Mesenchymal stem cell (in vitro differentiated cells and primary cell): ENCODE measurements at regions not wholly inside any gene's neighbourhood (a gene's known extent, or its start where the extent isn't known, plus 50 kb on each side); places are given as distances from the start of the nearest gene placed in this dataset.

Experiments used
- DNase-seq: peaks from one replicate; pipeline ENCODE4 v3.0.0-alpha.2; 2013
- H2AFZ ChIP-seq: one replicate; pipeline ENCODE4 v1.6.1; 2013; ENCODE audit warnings: low read depth, mild to moderate bottlenecking, control low read depth, inconsistent platforms, low read length, moderate library complexity
- H2AK5ac ChIP-seq: 2 replicates; pipeline ENCODE4 v1.6.1; 2013; ENCODE audit warnings: low read length, moderate library complexity, mild to moderate bottlenecking, inconsistent platforms; ENCODE audit not compliant: severe bottlenecking
- H2BK120ac ChIP-seq: one replicate; pipeline ENCODE4 v1.6.1; 2013; ENCODE audit warnings: low read depth, mild to moderate bottlenecking, inconsistent platforms, low read length, moderate library complexity
- H2BK12ac ChIP-seq, 2 experiments: one replicate each; pipeline ENCODE4 v1.6.1; 2013; ENCODE audit warnings: inconsistent platforms in 2 of 2, low read length in 2 of 2, mild to moderate bottlenecking in 2 of 2, moderate library complexity in 2 of 2, control low read depth in 1 of 2
- H2BK15ac ChIP-seq: one replicate; pipeline ENCODE4 v1.6.1; 2013; ENCODE audit warnings: mild to moderate bottlenecking, low read depth, inconsistent platforms; ENCODE audit not compliant: poor library complexity, severe bottlenecking
- H2BK5ac ChIP-seq: 2 replicates; pipeline ENCODE4 v1.6.1; 2013; ENCODE audit warnings: low read depth, mild to moderate bottlenecking, low read length, control low read depth, inconsistent platforms; ENCODE audit not compliant: poor library complexity, severe bottlenecking
- H3K14ac ChIP-seq, 2 experiments: one replicate each; pipeline ENCODE4 v1.6.1; 2013; ENCODE audit warnings: inconsistent platforms in 2 of 2, low read length in 2 of 2, control low read depth in 1 of 2, mild to moderate bottlenecking in 1 of 2, moderate library complexity in 1 of 2
- H3K18ac ChIP-seq, 2 experiments: one replicate each; pipeline ENCODE4 v1.6.1; 2013; ENCODE audit warnings: inconsistent platforms in 2 of 2, low read length in 2 of 2, control low read depth in 1 of 2, low read depth in 1 of 2, mild to moderate bottlenecking in 1 of 2
- H3K23ac ChIP-seq, 2 experiments: one replicate each; pipeline ENCODE4 v1.6.1; 2013; ENCODE audit warnings: inconsistent platforms in 2 of 2, low read length in 2 of 2, mild to moderate bottlenecking in 2 of 2, moderate library complexity in 2 of 2, control low read depth in 1 of 2
- H3K27ac ChIP-seq: 2 replicates; pipeline ENCODE4 v1.5.1; 2013; ENCODE audit warnings: mild to moderate bottlenecking, moderate library complexity, low read length, control low read depth, inconsistent platforms; ENCODE audit not compliant: poor library complexity, severe bottlenecking
- H3K27me3 ChIP-seq, 2 experiments: 2 replicates each; pipeline versions ENCODE4 v1.6.1 to v1.7.0; 2013; ENCODE audit warnings: low read length in 2 of 2, mild to moderate bottlenecking in 2 of 2, moderate library complexity in 2 of 2, control low read depth in 1 of 2, inconsistent platforms in 1 of 2; ENCODE audit not compliant: control insufficient read depth in 1 of 2, insufficient read depth in 1 of 2
- H3K36me3 ChIP-seq, 2 experiments: 2 replicates each; pipeline versions ENCODE4 v1.6.1 to v1.7.0; 2013; ENCODE audit warnings: low read length in 2 of 2, control low read depth in 1 of 2, inconsistent platforms in 1 of 2, low read depth in 1 of 2, mild to moderate bottlenecking in 1 of 2; ENCODE audit not compliant: insufficient read depth in 2 of 2, control insufficient read depth in 1 of 2
- H3K4ac ChIP-seq, 2 experiments: one replicate each; pipeline ENCODE4 v1.6.1; 2013; ENCODE audit warnings: inconsistent platforms in 2 of 2, low read length in 2 of 2, mild to moderate bottlenecking in 2 of 2, moderate library complexity in 2 of 2, control low read depth in 1 of 2, low read depth in 1 of 2
- H3K4me1 ChIP-seq: 2 replicates; pipeline ENCODE4 v1.6.1; 2013; ENCODE audit warnings: low read depth, low read length, control low read depth; ENCODE audit not compliant: control insufficient read depth, insufficient read depth
- H3K4me2 ChIP-seq: 2 replicates; pipeline ENCODE4 v1.6.1; 2013; ENCODE audit warnings: low read length, mild to moderate bottlenecking, inconsistent platforms; ENCODE audit not compliant: poor library complexity, severe bottlenecking
- H3K4me3 ChIP-seq, 2 experiments: 2 replicates each; pipeline versions ENCODE4 v1.5.1 to v1.7.0; 2013; ENCODE audit warnings: low read length in 2 of 2, mild to moderate bottlenecking in 2 of 2, control low read depth in 1 of 2, low read depth in 1 of 2; ENCODE audit not compliant: insufficient read depth in 1 of 2
- H3K79me1 ChIP-seq: replicated peaks from 2 replicates; pipeline ENCODE4 v1.6.1; 2013; ENCODE audit warnings: mild to moderate bottlenecking, control low read depth, low read length, inconsistent platforms; ENCODE audit not compliant: poor library complexity, severe bottlenecking
- H3K9ac ChIP-seq: 2 replicates; pipeline ENCODE4 v1.7.0; 2013; ENCODE audit warnings: mild to moderate bottlenecking, low read length, moderate library complexity
- H3K9me3 ChIP-seq: 2 replicates; pipeline ENCODE4 v1.7.0; 2013; ENCODE audit warnings: mild to moderate bottlenecking, low read length; ENCODE audit not compliant: control insufficient read depth
- H4K8ac ChIP-seq: one replicate; pipeline ENCODE4 v1.6.1; 2013; ENCODE audit warnings: inconsistent platforms, mild to moderate bottlenecking, low read length, moderate library complexity
- H4K91ac ChIP-seq: one replicate; pipeline ENCODE4 v1.6.1; 2013; ENCODE audit warnings: mild to moderate bottlenecking, low read length, inconsistent platforms
- WGBS: methylation state at CpG from one replicate; pipeline ENCODE4 v1.1.7; 2013; ENCODE audit warnings: mixed read lengths; 5-methylcytosine and 5-hydroxymethylcytosine counted together

- Histone ChIP-seq H3K9ac (no peak overlapping the region), H3K23ac (no peak overlapping the region), H4K8ac (no peak overlapping the region), H2BK5ac (no peak overlapping the region), H3K27ac (peak overlapping the region; percentile 17), H2BK12ac (peak overlapping the region in 1 of 2 experiments; percentile 2), H2AK5ac (no peak overlapping the region), H4K91ac (no peak overlapping the region), H3K9me3 (no peaks in the 10 kb centered on the region), H3K36me3 (no peaks in the 10 kb centered on the region), H3K4me1 (no peaks in the 10 kb centered on the region), H3K27me3 (no peaks in the 10 kb centered on the region), H3K14ac (no peak overlapping the region), H3K4me3 (no peak overlapping the region), H2AFZ (no peak overlapping the region), H3K79me1 (no peaks in the 10 kb centered on the region), H2BK15ac (no peak overlapping the region), H3K4ac (peak overlapping the region in 1 of 2 experiments; percentile 79), H3K4me2 (no peak overlapping the region), H2BK120ac (peak overlapping the region; percentile 84), H3K18ac (no peak overlapping the region)
- DNase-seq, result peak; percentile 86
- 30% methylated on average over 3 of the region's 3 CpGs for WGBS
These were observed 1045.9 kb downstream of the MCTP2 start for GRCh38 chr15:95277266-95277665.

GRCh38 chr15:95278532-95279245 lies 1047.3 kb downstream of the MCTP2 start:
- Histone ChIP-seq H3K79me1 (no peaks in the 10 kb centered on the region), H2AK5ac (no peak overlapping the region), H3K4me3 (no peak overlapping the region), H3K18ac (no peak overlapping the region), H3K36me3 (no peaks in the 10 kb centered on the region), H4K8ac (no peak overlapping the region), H4K91ac (no peak overlapping the region), H3K4me2 (no peak overlapping the region), H3K27ac (no peak overlapping the region), H3K23ac (no peak overlapping the region), H3K14ac (no peak overlapping the region), H2BK5ac (no peak overlapping the region), H2BK15ac (no peak overlapping the region), H2BK120ac (no peak overlapping the region), H3K9me3 (no peaks in the 10 kb centered on the region), H3K4ac (no peak overlapping the region), H3K4me1 (no peaks in the 10 kb centered on the region), H2BK12ac (no peak overlapping the region), H3K27me3 (no peaks in the 10 kb centered on the region), H3K9ac (no peak overlapping the region), H2AFZ (no peak overlapping the region)
- WGBS, result 81% methylated on average over 4 of the region's 6 CpGs
- DNase-seq, result no peak

GRCh38 chr15:95279277-95280019 lies 1048.1 kb downstream of the MCTP2 start:
- WGBS, result 95% methylated on average over 6 of the region's 8 CpGs
- no peaks in the 10 kb centered on the region for H3K36me3 ChIP-seq
- no peak overlapping the region for H3K4me2 ChIP-seq
- no peak overlapping the region for H3K27ac ChIP-seq
- no peak overlapping the region for H3K23ac ChIP-seq
- no peaks in the 10 kb centered on the region for H3K9me3 ChIP-seq
- no peak overlapping the region for H3K4me3 ChIP-seq
- H3K18ac ChIP-seq, result no peak overlapping the region
- H3K4me1 ChIP-seq, result no peaks in the 10 kb centered on the region
- H3K14ac ChIP-seq, result no peak overlapping the region
- H4K8ac ChIP-seq, result no peak overlapping the region
- no peak overlapping the region for H2BK12ac ChIP-seq
- H3K9ac ChIP-seq, result no peak overlapping the region
- H2BK120ac ChIP-seq, result no peak overlapping the region
- peak overlapping the region in 1 of 2 experiments; percentile 24 for H3K4ac ChIP-seq
- H3K79me1 ChIP-seq, result no peaks in the 10 kb centered on the region
- H2BK15ac ChIP-seq, result no peak overlapping the region
- no peaks in the 10 kb centered on the region for H3K27me3 ChIP-seq
- no peak overlapping the region for H4K91ac ChIP-seq
- no peak overlapping the region for H2AFZ ChIP-seq
- DNase-seq, result no peak
- H2AK5ac ChIP-seq, result no peak overlapping the region
- H2BK5ac ChIP-seq, result no peak overlapping the region

- H3K9me3 ChIP-seq, result no peaks in the 10 kb centered on the region
- H3K36me3 ChIP-seq, result no peaks in the 10 kb centered on the region
- no peak overlapping the region for H3K18ac ChIP-seq
- no peak for DNase-seq
- H3K4ac ChIP-seq, result no peak overlapping the region
- H3K27ac ChIP-seq, result no peak overlapping the region
- WGBS, result 80% methylated on average over 2 of the region's 5 CpGs
- H4K91ac ChIP-seq, result no peak overlapping the region
- no peak overlapping the region for H3K4me3 ChIP-seq
- H2BK5ac ChIP-seq, result no peak overlapping the region
- no peaks in the 10 kb centered on the region for H3K27me3 ChIP-seq
- H2BK15ac ChIP-seq, result no peak overlapping the region
- no peaks in the 10 kb centered on the region for H3K79me1 ChIP-seq
- no peak overlapping the region for H2BK120ac ChIP-seq
- H3K4me1 ChIP-seq, result no peaks in the 10 kb centered on the region
- no peak overlapping the region for H4K8ac ChIP-seq
- no peak overlapping the region for H3K14ac ChIP-seq
- no peak overlapping the region for H2AFZ ChIP-seq
- no peak overlapping the region for H2BK12ac ChIP-seq
- no peak overlapping the region for H3K9ac ChIP-seq
- H3K4me2 ChIP-seq, result no peak overlapping the region
- no peak overlapping the region for H2AK5ac ChIP-seq
- H3K23ac ChIP-seq, result no peak overlapping the region
These were observed 1049.3 kb downstream of the MCTP2 start for GRCh38 chr15:95280711-95281110.
